B cell (primary cell): ENCODE measurements at regions not wholly inside any gene's neighbourhood (a gene's known extent, or its start where the extent isn't known, plus 50 kb on each side); places are given as distances from the start of the nearest gene placed in this dataset.

Source experiments
- ATAC-seq: fragments of 200-7000 bp; cut with Tn5 transposase; one replicate; pipeline ENCODE4 v1.10.0; 2021; ENCODE audit warnings: low read depth, mild to moderate bottlenecking, moderate number of reproducible peaks, moderate library complexity
- CTCF ChIA-PET: fragments of 350-600 bp; sonication (Branson Sonifier 250); formaldehyde crosslinking; loops from one replicate; lab custom pipeline; 2021; ENCODE audit warnings: antibody characterized with exemption, inconsistent platforms; lab: Charles Lee
- POLR2A ChIA-PET: fragments of 350-600 bp; sonication (Branson Sonifier 250); formaldehyde crosslinking; loops from one replicate; lab custom pipeline; 2021; ENCODE audit warnings: antibody characterized with exemption; lab: Charles Lee
- DNase-seq: peaks from one replicate; pipeline ENCODE4 v3.0.0; 2013
- H2AFZ ChIP-seq: 2 replicates; pipeline ENCODE4 v1.6.1; 2012; ENCODE audit warnings: mild to moderate bottlenecking, low read depth, low read length; ENCODE audit not compliant: insufficient read depth, poor library complexity, severe bottlenecking
- H3K27ac ChIP-seq, 2 donors: 1 replicate in 1 of 2; 2 replicates in 1 of 2; pipeline ENCODE4 v1.5.1; 2012 to 2013; ENCODE audit warnings: low read length in 2 of 2, mild to moderate bottlenecking in 2 of 2, moderate library complexity in 1 of 2
- H3K27me3 ChIP-seq, 4 experiments: fragments of 200-600 bp in 1 of 4; sonication (generic) in 1 of 4; replicated peaks in 1 of 4; 1 replicate in 2 of 4; 2 replicates in 2 of 4; pipeline versions ENCODE4 v1.6.1 to v1.7.0; 2013 to 2016; ENCODE audit warnings: low read length in 3 of 4, mild to moderate bottlenecking in 2 of 4, mixed read lengths in 1 of 4, moderate library complexity in 1 of 4; ENCODE audit not compliant: insufficient read depth in 4 of 4, control insufficient read depth in 3 of 4; ENCODE audit errors: control extremely low read depth in 1 of 4
- H3K36me3 ChIP-seq, 2 experiments: replicated peaks in 1 of 2; 1 replicate in 1 of 2; 2 replicates in 1 of 2; pipeline versions ENCODE4 v1.6.1 to v1.7.1; 2013; ENCODE audit warnings: low read length in 1 of 2; ENCODE audit not compliant: insufficient read depth in 2 of 2, control insufficient read depth in 1 of 2; ENCODE audit errors: control extremely low read depth in 1 of 2, extremely low read depth in 1 of 2
- H3K4me1 ChIP-seq, 2 donors: fragments of 200-600 bp in 1 of 2; sonication (generic) in 1 of 2; 1 replicate in 1 of 2; 2 replicates in 1 of 2; pipeline versions ENCODE4 v1.5.1 to v1.6.1; 2013 to 2017; ENCODE audit warnings: low read length in 2 of 2; ENCODE audit not compliant: control insufficient read depth in 2 of 2, insufficient read depth in 2 of 2
- H3K4me2 ChIP-seq: replicated peaks from 2 replicates; pipeline ENCODE3; 2012; ENCODE audit warnings: mild to moderate bottlenecking, low read depth, low read length; ENCODE audit not compliant: poor library complexity, severe bottlenecking
- H3K4me3 ChIP-seq, 5 experiments: fragments of 200-600 bp in 1 of 5; sonication (generic) in 1 of 5; 1 replicate in 3 of 5; 2 replicates in 2 of 5; pipeline versions ENCODE4 v1.5.1 to v1.7.0; 2011 to 2016; ENCODE audit warnings: low read length in 4 of 5, mild to moderate bottlenecking in 4 of 5, low read depth in 2 of 5, control low read depth in 1 of 5, moderate library complexity in 1 of 5; ENCODE audit not compliant: insufficient read depth in 1 of 5; ENCODE audit errors: control extremely low read depth in 1 of 5, extremely low read depth in 1 of 5
- H3K79me2 ChIP-seq: fragments of 200-600 bp; sonication (generic); one replicate; pipeline ENCODE4 v1.6.0; 2016; ENCODE audit warnings: low read length; ENCODE audit not compliant: control insufficient read depth, insufficient read depth
- H3K9ac ChIP-seq: fragments of 200-600 bp; sonication (generic); 2 replicates; pipeline ENCODE4 v1.6.1; 2017; ENCODE audit warnings: mild to moderate bottlenecking, low read length, moderate library complexity
- H3K9me3 ChIP-seq, 3 donors: one replicate each; pipeline versions ENCODE4 v1.6.1 to v1.7.1; 2013; ENCODE audit warnings: low read length in 2 of 3; ENCODE audit not compliant: control insufficient read depth in 2 of 3, insufficient read depth in 1 of 3; ENCODE audit errors: control extremely low read depth in 1 of 3
- H4K20me1 ChIP-seq: 2 replicates; pipeline ENCODE4 v1.6.0; 2012; ENCODE audit warnings: mild to moderate bottlenecking, low read length; ENCODE audit not compliant: insufficient read depth, control insufficient read depth, poor library complexity, severe bottlenecking
- H3K27ac Mint-ChIP-seq: one replicate; pipeline ENCODE4 v1.8.0; 2021; ENCODE audit warnings: mixed read lengths
- H3K27me3 Mint-ChIP-seq: one replicate; pipeline ENCODE4 v1.8.0; 2021; ENCODE audit warnings: mixed read lengths
- H3K4me1 Mint-ChIP-seq: one replicate; pipeline ENCODE4 v1.8.0; 2021; ENCODE audit warnings: mixed read lengths
- H3K4me3 Mint-ChIP-seq: one replicate; pipeline ENCODE4 v1.8.0; 2021; ENCODE audit warnings: mixed read lengths
- H3K9me3 Mint-ChIP-seq: one replicate; pipeline ENCODE4 v1.8.0; 2022; ENCODE audit warnings: mixed read lengths; ENCODE audit not compliant: insufficient read depth
- CTCF ChIP-seq: fragments of 200-600 bp; IDR thresholded peaks from one replicate; pipeline ENCODE4 v1.8.0; 2022; ENCODE audit warnings: antibody characterized with exemption, mild to moderate bottlenecking
- EZH2 ChIP-seq: IDR thresholded peaks from 2 replicates; pipeline ENCODE4 v1.6.1; 2012; ENCODE audit warnings: borderline replicate concordance, low read depth, mild to moderate bottlenecking, moderate library complexity, low read length; ENCODE audit not compliant: insufficient read depth, poor library complexity, severe bottlenecking
- WGBS: methylation state at CpG from one replicate; pipeline ENCODE4 v1.1.5; 2013; ENCODE audit warnings: missing lambda C conversion rate; ENCODE audit not compliant: insufficient coverage; 5-methylcytosine and 5-hydroxymethylcytosine counted together
- intact Hi-C: fragments of 100-400 bp; cut with micrococcal nuclease; formaldehyde crosslinking; loops from one replicate; pipeline ENCODE4 v1.10.0; 2022

- Mint-ChIP-seq H3K4me1 (no peaks in the 10 kb centered on the region), H3K9me3 (peaks cover 7% of the 10 kb centered on the region), H3K4me3 (no peak overlapping the region), H3K27ac (no peak overlapping the region), H3K27me3 (no peaks in the 10 kb centered on the region)
- ATAC-seq, result no peak
- H3K4me1 ChIP-seq, result no peaks in the 10 kb centered on the region
- no peaks in the 10 kb centered on the region for H3K9me3 ChIP-seq
- no peak overlapping the region for H3K4me3 ChIP-seq
- H3K4me2 ChIP-seq, result no peak overlapping the region
- DNase-seq, result no peak
- ChIA-PET POLR2A (no interaction called here), CTCF (no interaction called here)
- no CpG with 5 or more reads among the region's 1 CpG for WGBS
- H3K27me3 ChIP-seq, result no peaks in the 10 kb centered on the region
- H4K20me1 ChIP-seq, result no peaks in the 10 kb centered on the region
- TF ChIP-seq EZH2 (no peak), CTCF (no peak)
- H3K36me3 ChIP-seq, result no peaks in the 10 kb centered on the region
- no peak overlapping the region for H3K27ac ChIP-seq
- no peaks in the 10 kb centered on the region for H3K79me2 ChIP-seq
- H2AFZ ChIP-seq, result no peak overlapping the region
- no peak overlapping the region for H3K9ac ChIP-seq
- intact Hi-C loops, result no loop called here
These were observed 1277.9 kb downstream of the ROBO2 start for GRCh38 chr3:78317774-78318173.

GRCh38 chr3:78322780-78323179 is 1282.9 kb downstream of the ROBO2 start:
- Histone ChIP-seq H3K36me3 (no peaks in the 10 kb centered on the region), H3K9ac (no peak overlapping the region), H3K4me3 (no peak overlapping the region), H3K4me1 (no peaks in the 10 kb centered on the region), H3K79me2 (no peaks in the 10 kb centered on the region), H3K9me3 (no peaks in the 10 kb centered on the region), H3K27ac (no peak overlapping the region), H3K27me3 (no peaks in the 10 kb centered on the region), H2AFZ (no peak overlapping the region), H4K20me1 (no peaks in the 10 kb centered on the region), H3K4me2 (no peak overlapping the region)
- Mint-ChIP-seq H3K4me1 (no peaks in the 10 kb centered on the region), H3K27ac (no peak overlapping the region), H3K27me3 (no peaks in the 10 kb centered on the region), H3K4me3 (no peak overlapping the region), H3K9me3 (peaks cover 6% of the 10 kb centered on the region)
- ChIA-PET POLR2A (no interaction called here), CTCF (no interaction called here)
- ATAC-seq (no peak), DNase-seq (no peak)
- intact Hi-C loops, result no loop called here
- no CpG with 5 or more reads among the region's 2 CpGs for WGBS
- no peak for TF ChIP-seq EZH2
- TF ChIP-seq CTCF, result no peak
